Bronchial epithelial cell (primary cell): ENCODE measurements at regions not wholly inside any gene's neighbourhood (a gene's known extent, or its start where the extent isn't known, plus 50 kb on each side); places are given as distances from the start of the nearest gene placed in this dataset.
"Not testable (repeated sequence)": the region's sequence is repeated elsewhere in the genome, so short reads cannot be mapped to it uniquely, and the experiment has no call there.

ENCODE experiments used
- DNase-seq: peaks from one replicate; pipeline ENCODE4 v3.0.0-alpha.2; 2010; ENCODE audit warnings: low read depth
- FAIRE-seq: peaks from 2 replicates; lab custom pipeline; 2011; peaks lifted over from hg19 to GRCh38; lab: Jason Lieb, UNC
- H3K27me3 ChIP-seq: 2 replicates; pipeline ENCODE4 v1.5.1; 2011; ENCODE audit warnings: low read length; ENCODE audit not compliant: control insufficient read depth, insufficient read depth
- H3K36me3 ChIP-seq: 2 replicates; pipeline ENCODE4 v1.5.1; 2011; ENCODE audit warnings: low read length; ENCODE audit not compliant: control insufficient read depth, insufficient read depth
- H3K4me3 ChIP-seq: 2 replicates; pipeline ENCODE4 v1.5.1; 2011; ENCODE audit warnings: mild to moderate bottlenecking, low read depth, low read length, control low read depth
- TF ChIP-seq, protein P1 (sequence below): IDR thresholded peaks from 2 replicates; pipeline ENCODE4 v1.5.1; 2011; ENCODE audit warnings: mild to moderate bottlenecking, moderate library complexity, low read length, control low read depth, inconsistent platforms; ENCODE audit not compliant: insufficient read depth, severe bottlenecking

DNA sequence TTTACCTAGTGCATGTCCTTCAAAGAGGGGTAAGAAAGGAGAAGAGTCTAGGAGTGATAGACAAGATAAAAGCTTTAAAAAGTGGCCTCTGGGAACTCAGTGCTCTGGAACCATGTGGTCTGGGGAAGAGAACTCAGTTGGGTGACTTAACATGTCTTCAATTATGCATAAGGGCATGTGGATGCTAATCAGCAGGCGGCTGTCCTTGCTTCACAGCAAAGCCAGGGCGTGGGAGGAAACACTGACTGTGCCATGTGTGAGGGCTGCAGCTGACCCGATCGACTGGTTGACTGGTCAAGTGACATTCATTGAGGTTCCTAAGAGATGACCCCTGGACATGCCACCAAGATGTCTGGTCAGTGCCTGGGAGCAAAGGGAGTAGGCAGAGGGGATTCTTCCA lies 1053.8 kb downstream of the BCL11B start:
- TF ChIP-seq, protein P1, sequence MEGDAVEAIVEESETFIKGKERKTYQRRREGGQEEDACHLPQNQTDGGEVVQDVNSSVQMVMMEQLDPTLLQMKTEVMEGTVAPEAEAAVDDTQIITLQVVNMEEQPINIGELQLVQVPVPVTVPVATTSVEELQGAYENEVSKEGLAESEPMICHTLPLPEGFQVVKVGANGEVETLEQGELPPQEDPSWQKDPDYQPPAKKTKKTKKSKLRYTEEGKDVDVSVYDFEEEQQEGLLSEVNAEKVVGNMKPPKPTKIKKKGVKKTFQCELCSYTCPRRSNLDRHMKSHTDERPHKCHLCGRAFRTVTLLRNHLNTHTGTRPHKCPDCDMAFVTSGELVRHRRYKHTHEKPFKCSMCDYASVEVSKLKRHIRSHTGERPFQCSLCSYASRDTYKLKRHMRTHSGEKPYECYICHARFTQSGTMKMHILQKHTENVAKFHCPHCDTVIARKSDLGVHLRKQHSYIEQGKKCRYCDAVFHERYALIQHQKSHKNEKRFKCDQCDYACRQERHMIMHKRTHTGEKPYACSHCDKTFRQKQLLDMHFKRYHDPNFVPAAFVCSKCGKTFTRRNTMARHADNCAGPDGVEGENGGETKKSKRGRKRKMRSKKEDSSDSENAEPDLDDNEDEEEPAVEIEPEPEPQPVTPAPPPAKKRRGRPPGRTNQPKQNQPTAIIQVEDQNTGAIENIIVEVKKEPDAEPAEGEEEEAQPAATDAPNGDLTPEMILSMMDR = no peak
- Histone ChIP-seq H3K4me3 (no peak overlapping the region), H3K27me3 (peaks cover 10% of the 10 kb centered on the region), H3K36me3 (no peaks in the 10 kb centered on the region)
- FAIRE-seq (no peak), DNase-seq (no peak)

DNA sequence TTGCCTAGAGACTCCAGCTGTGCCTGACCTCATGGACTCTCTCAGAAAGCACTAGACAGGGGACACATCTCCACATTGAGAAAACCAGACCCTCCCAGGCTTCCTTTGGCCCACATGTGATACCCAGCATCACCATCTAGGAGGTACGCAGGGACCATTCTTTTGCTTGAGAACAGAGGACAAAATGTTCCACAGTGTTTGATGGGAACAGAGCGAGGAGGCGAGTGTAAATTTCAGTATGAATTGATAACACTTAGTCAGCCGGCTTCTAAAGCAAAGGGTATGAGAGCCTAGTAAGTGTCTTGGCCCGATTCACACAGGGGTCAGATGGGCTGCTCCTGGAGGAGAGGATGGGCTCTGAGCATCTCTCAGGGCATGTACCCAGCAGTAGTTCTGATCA lies 1052.4 kb downstream of the BCL11B start:
- FAIRE-seq (no peak), DNase-seq (no peak)

DNA sequence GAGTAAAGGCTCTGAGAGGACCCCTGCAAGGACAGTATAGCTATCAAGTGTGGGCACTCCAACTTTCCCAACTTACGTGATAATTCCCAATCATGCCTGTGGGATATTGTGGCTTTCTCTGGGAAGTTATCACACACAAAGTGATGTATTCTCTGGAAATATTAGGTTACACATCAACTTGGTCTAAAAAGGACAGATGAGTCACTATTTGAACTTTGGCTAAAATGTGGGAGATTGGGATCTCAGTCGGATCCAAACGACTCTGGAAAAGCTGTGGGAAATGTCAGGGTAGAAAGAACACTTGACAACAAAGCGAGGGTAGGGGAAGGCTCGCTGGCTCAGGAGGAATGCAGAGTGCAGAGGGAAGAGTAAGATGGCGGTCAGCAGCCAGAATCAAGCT lies 1048.9 kb downstream of the BCL11B start:
- Histone ChIP-seq H3K4me3 (no peak overlapping the region), H3K36me3 (no peaks in the 10 kb centered on the region), H3K27me3 (no peaks in the 10 kb centered on the region)
- DNase-seq (no peak), FAIRE-seq (no peak)
- TF ChIP-seq, protein P1 = no peak

More for the DNA sequence above, 1052.4 kb downstream of the BCL11B start:
- Histone ChIP-seq H3K36me3 (no peaks in the 10 kb centered on the region), H3K27me3 (peaks cover 7% of the 10 kb centered on the region), H3K4me3 (no peak overlapping the region)
- TF ChIP-seq, protein P1 = no peak

DNA sequence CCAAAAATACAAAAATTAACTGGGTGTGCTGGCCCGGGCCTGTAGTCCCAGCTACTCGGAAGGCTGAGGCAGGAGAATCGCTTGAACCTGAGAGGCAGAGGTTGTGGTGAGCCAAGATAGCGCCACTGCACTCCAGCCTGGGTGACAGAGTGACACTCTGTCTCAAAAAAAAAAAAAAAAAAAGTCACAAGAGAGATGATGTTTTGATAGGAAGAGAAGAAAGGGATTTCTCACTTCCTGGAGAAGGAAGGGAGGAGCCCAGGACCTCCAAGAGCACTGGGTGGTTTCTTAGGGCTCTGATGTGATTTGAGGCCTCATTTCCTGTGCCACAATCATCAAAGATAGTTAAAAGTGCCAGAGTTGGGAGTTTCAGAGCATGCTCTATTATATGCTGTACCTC lies 1048.3 kb downstream of the BCL11B start:
- FAIRE-seq, DNase-seq, H3K36me3 ChIP-seq, H3K4me3 ChIP-seq, H3K27me3 ChIP-seq: not testable (repeated sequence)

DNA sequence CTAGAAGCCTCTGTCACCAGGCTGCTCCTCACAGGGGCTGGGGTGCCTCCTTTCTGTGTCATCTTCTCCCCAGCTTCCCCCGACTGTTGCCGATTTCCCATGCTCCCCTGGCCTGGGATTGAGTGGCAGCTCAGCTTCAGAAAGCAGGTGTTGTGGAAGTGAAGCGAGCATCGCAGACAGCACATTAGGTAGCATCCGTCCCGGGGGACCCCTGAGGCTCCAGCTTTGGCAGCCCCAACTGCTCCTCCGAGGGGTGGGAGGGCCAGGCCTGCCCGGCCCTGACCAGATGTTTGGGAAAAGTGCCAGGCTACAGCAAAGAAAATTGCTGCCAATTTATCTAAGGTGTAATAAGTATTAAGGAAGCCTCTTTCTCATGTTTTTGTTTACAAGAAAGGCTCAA lies 1045.6 kb downstream of the BCL11B start:
- Histone ChIP-seq H3K4me3 (no peak overlapping the region), H3K36me3 (no peaks in the 10 kb centered on the region), H3K27me3 (no peaks in the 10 kb centered on the region)
- DNase-seq = no peak
- no peak for FAIRE-seq
- TF ChIP-seq, protein P1 = no peak

DNA sequence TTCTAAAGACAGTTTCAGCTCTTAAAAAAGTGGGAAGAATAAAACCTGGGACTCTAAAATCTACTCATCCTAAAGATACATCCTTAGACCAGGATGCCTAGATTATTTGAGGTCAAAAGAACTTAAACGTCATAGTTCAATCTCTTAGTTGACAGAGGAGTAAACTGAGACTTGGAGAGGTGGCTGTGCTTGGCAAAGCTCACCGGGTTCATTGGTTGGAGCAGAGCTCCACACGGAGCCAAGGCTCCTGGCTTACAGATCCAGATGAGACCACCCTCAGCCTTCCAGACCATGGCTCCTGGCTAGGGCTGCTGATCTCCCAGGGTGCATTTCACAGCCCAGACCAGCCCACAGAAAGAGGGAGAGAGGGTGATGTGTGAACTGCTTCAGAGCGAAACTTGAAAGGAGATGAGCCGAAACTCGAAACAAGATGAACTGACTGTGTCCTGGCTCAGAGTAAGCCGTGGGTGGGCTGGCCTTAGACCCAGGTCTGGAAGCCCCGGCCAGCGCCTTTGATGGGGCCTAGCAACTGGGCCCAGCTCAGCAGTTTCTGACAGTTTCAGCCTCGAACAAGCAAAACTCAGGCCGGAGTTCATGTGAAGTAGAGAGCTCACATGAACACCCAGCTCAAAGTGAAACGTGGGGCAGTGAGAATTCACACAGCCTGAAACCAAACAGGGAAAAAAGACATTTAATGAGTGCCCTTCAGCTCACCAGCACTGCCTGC lies 1044.8 kb downstream of the BCL11B start:
- no peak for FAIRE-seq
- Histone ChIP-seq H3K27me3 (no peaks in the 10 kb centered on the region), H3K4me3 (no peak overlapping the region), H3K36me3 (no peaks in the 10 kb centered on the region)
- TF ChIP-seq, protein P1 = no peak
- no peak for DNase-seq
